Adrenal gland (tissue), 9 donors: ENCODE measurements at regions not wholly inside any gene's neighbourhood (a gene's known extent, or its start where the extent isn't known, plus 50 kb on each side); places are given as distances from the start of the nearest gene placed in this dataset.

Experiments
- DNase-seq, 7 donors: peaks; one replicate each; pipeline ENCODE4 v3.0.0-alpha.2; 2019 to 2020
- H3K27ac ChIP-seq, 5 donors: fragments of 200-600 bp; sonication (generic) in 4 of 5; 1 replicate in 3 of 5; 2 replicates in 2 of 5; pipeline versions ENCODE4 v1.5.1 to v1.8.0; 2016 to 2020; ENCODE audit warnings: mild to moderate bottlenecking in 1 of 5
- H3K27me3 ChIP-seq: fragments of 200-600 bp; 2 replicates; pipeline ENCODE4 v1.8.0; 2021
- H3K36me3 ChIP-seq, 2 donors: fragments of 200-600 bp; replicated peaks in 1 of 2; 1 replicate in 1 of 2; 2 replicates in 1 of 2; pipeline versions ENCODE4 v1.5.1 to v1.8.0; 2018 to 2022
- H3K4me1 ChIP-seq, 2 donors: fragments of 200-600 bp; replicated peaks in 1 of 2; 1 replicate in 1 of 2; 2 replicates in 1 of 2; pipeline versions ENCODE4 v1.5.1 to v1.8.0; 2018 to 2021
- H3K4me3 ChIP-seq, 4 donors: fragments of 200-600 bp; sonication (generic) in 3 of 4; one replicate each; pipeline ENCODE4 v1.5.1; 2016 to 2018
- H3K9me3 ChIP-seq, 3 donors: fragments of 200-600 bp; sonication (generic) in 1 of 3; replicated peaks in 1 of 3; 1 replicate in 2 of 3; 2 replicates in 1 of 3; pipeline versions ENCODE4 v1.5.1 to v1.8.0; 2016 to 2021
- POLR2A ChIP-seq, 2 donors: fragments of 450-650 bp; IDR thresholded peaks; one replicate each; pipeline ENCODE4 v1.6.1; 2017; ENCODE audit warnings: antibody characterized with exemption in 2 of 2, mild to moderate bottlenecking in 2 of 2, moderate library complexity in 1 of 2
- WGBS, 4 donors: extraction: QIAGEN DNeasy Blood & Tissue Kit in 2 of 4; methylation state at CpG; one replicate each; pipeline versions ENCODE4 v1.1.5 to v1.1.7; 2013 to 2017; 5-methylcytosine and 5-hydroxymethylcytosine counted together
- intact Hi-C, 2 donors: fragments of 100-400 bp; cut with DNase I; formaldehyde crosslinking; loops; one replicate each; pipeline versions ENCODE4 v1.14.1 to v1.15.0; 2022 to 2023
- TF ChIP-seq, protein P1 (sequence below), 6 experiments: fragments of 450-650 bp in 4 of 6; fragments of 200-600 bp in 2 of 6; sonication (generic) in 1 of 6; IDR thresholded peaks; 1 replicate in 5 of 6; 2 replicates in 1 of 6; pipeline versions ENCODE4 v1.5.1 to v1.8.0; 2016 to 2021; ENCODE audit warnings: antibody characterized with exemption in 6 of 6, mild to moderate bottlenecking in 2 of 6, moderate library complexity in 1 of 6
- donor health status: healthy with polysubstance abuse.
- donor health status: Bipolar disorder and iron deficiency.
- donor health status: DM: yes; HTN: yes; CAD: no.
- donor health status: DM: no; HTN: no; CAD: no.
- donor health status: DM: no; HTN: no; CAD: no.

DNA sequence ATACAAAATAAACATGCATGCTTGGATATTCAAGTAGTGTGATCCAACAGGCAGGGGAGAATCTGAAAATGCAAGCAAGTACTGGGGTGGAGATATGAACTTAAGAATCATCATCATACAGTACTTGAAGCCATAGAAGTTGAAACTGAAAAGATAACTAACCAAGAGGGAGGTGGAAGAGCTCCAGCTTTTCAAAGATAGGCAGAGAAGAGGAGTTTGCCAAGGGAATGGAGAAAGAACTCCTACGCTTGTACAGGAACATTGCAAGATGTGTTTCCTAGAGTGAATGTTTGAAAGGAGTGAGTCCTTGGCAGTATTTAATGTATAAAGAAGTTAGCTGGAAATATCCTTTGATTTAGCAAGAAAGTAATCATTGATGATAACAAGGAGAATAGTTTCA lies 106.2 kb upstream of the FRMPD4 start:
- Histone ChIP-seq H3K4me1 (no peaks in the 10 kb centered on the region), H3K36me3 (no peaks in the 10 kb centered on the region), H3K27me3 (no peaks in the 10 kb centered on the region), H3K27ac (no peak overlapping the region), H3K4me3 (no peak overlapping the region), H3K9me3 (no peaks in the 10 kb centered on the region)
- TF ChIP-seq, protein P1, sequence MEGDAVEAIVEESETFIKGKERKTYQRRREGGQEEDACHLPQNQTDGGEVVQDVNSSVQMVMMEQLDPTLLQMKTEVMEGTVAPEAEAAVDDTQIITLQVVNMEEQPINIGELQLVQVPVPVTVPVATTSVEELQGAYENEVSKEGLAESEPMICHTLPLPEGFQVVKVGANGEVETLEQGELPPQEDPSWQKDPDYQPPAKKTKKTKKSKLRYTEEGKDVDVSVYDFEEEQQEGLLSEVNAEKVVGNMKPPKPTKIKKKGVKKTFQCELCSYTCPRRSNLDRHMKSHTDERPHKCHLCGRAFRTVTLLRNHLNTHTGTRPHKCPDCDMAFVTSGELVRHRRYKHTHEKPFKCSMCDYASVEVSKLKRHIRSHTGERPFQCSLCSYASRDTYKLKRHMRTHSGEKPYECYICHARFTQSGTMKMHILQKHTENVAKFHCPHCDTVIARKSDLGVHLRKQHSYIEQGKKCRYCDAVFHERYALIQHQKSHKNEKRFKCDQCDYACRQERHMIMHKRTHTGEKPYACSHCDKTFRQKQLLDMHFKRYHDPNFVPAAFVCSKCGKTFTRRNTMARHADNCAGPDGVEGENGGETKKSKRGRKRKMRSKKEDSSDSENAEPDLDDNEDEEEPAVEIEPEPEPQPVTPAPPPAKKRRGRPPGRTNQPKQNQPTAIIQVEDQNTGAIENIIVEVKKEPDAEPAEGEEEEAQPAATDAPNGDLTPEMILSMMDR (IDR thresholded peaks at IDR 0.05) = no peak
- TF ChIP-seq POLR2A (IDR thresholded peaks at IDR 0.05) = no peak
- 61 to 84% (median 78%) methylated on average over 1 of the region's 1 CpG for WGBS, 4 donors
- DNase-seq = no peak
- intact Hi-C loops = no loop called here

DNA sequence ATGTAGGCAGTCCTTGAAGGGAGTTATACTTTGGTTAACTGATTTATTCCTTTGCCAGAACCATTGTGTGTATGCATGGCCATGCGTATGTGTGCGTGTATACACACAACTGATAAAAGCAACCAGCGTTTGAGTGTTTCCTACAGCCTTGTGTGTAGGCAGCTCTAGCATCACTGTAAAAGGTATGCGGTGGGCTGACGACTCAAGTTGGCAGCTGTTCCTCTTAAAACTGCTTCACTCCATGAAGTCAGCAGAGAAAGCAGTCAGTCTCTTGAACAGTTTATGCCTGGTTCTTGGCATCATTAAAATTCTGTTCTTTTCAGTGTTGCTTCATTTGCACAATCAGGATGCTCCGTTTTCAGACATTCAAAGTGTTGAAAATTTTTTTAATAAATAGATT lies 103.5 kb upstream of the FRMPD4 start:
- 67 to 81% (median 75%) methylated on average over 4 to 6 of the region's 6 CpGs for WGBS, 4 donors
- Histone ChIP-seq H3K27ac (no peak overlapping the region), H3K9me3 (no peaks in the 10 kb centered on the region), H3K4me3 (no peak overlapping the region), H3K36me3 (no peaks in the 10 kb centered on the region), H3K4me1 (no peaks in the 10 kb centered on the region), H3K27me3 (no peaks in the 10 kb centered on the region)
- DNase-seq = no peak
- TF ChIP-seq, protein P1 (IDR thresholded peaks at IDR 0.05) = no peak
- no peak for TF ChIP-seq POLR2A (IDR thresholded peaks at IDR 0.05)
- intact Hi-C loops = no loop called here

- 53 to 67% (median 66%) methylated on average over 4 of the region's 4 CpGs for WGBS, 4 donors
- Histone ChIP-seq H3K27ac (no peak overlapping the region), H3K4me3 (no peak overlapping the region), H3K36me3 (no peaks in the 10 kb centered on the region), H3K4me1 (no peaks in the 10 kb centered on the region), H3K9me3 (no peaks in the 10 kb centered on the region), H3K27me3 (no peaks in the 10 kb centered on the region)
- no peak for TF ChIP-seq POLR2A (IDR thresholded peaks at IDR 0.05)
- TF ChIP-seq, protein P1 (IDR thresholded peaks at IDR 0.05) = no peak
- DNase-seq = no peak
- intact Hi-C loops = no loop called here
Measured at GRCh38 chrX:12042615-12043014, 95.7 kb upstream of the FRMPD4 start.

DNA sequence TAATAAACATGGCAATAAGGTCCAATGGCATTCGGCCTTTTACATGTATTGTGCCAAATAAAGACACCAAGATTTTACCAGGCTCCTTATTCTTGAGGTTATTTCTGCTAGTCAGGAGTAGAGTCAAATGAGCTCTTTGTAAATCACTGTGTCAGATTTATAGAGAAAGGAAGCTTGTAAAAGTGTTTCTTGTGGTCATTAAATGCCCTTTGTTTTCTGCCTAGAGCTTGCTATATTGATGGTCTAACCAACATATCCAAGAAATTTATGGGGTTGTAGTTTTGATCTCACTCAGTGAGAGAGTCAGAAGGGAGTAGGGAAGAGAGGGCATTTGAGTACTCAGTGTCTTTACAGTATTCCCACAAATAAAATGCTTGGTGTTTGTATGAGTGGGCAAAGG lies 86.2 kb upstream of the FRMPD4 start:
- no peak for DNase-seq
- H3K9me3 ChIP-seq = no peaks in the 10 kb centered on the region
- H3K36me3 ChIP-seq = no peaks in the 10 kb centered on the region
- no peaks in the 10 kb centered on the region for H3K4me1 ChIP-seq
- intact Hi-C loops = no loop called here
- H3K27ac ChIP-seq = no peak overlapping the region
- TF ChIP-seq, protein P1 (IDR thresholded peaks at IDR 0.05) = no peak
- no peak for TF ChIP-seq POLR2A (IDR thresholded peaks at IDR 0.05)
- no peak overlapping the region for H3K4me3 ChIP-seq
- 33 to 65% (median 52%) methylated on average over 1 of the region's 1 CpG for WGBS, 4 donors
- peaks cover 7% of the 10 kb centered on the region for H3K27me3 ChIP-seq
